ENCODE measurements at regions not wholly inside any gene's neighbourhood (a gene's known extent, or its start where the extent isn't known, plus 50 kb on each side); places are given as distances from the start of the nearest gene placed in this dataset.

DNA sequence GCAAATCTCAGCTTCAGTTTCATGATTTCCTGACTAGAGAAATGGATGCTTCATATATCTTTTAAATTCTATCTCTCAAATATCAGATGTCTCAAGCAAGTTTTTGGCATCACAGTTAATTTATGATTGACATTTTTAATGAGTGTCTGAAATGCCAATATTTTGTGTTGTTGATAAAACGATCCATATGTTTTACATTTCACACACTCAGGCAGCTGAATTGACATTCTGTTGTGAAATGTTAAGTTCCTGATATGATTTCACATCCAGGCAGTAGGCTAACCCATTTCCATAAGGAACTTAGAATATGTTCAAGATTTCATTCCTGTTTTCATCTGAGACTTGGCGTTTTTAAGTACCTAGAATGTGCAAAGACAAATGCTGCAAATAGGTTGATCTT is 650.6 kb downstream of the PCDH18 start:
- H3K9ac ChIP-seq (ENCODE audit: low read length) = no peak overlapping the region
- H3K4me2 ChIP-seq (ENCODE audit: low read length) = no peak overlapping the region
- ChIA-PET CTCF (no interaction called here), POLR2A (no interaction called here), RAD21 (ENCODE audit: low non-redundant PET in 1 of 2, low total read pairs in 2 of 2, uncharacterized antibody in 2 of 2, unreplicated experiment in 2 of 2) (no interaction called here)
- H3K9me3 ChIP-seq (ENCODE audit: control insufficient read depth in 1 of 2, insufficient read depth in 1 of 2, low read depth in 1 of 2, low read length in 2 of 2) = no peaks in the 10 kb centered on the region
- H3K9me2 ChIP-seq (ENCODE audit: insufficient read depth) = no peaks in the 10 kb centered on the region
- TF ChIP-seq ZNF274 (IDR thresholded peaks at IDR 0.05; ENCODE audit: low read depth, low read length) (no peak), POLR2AphosphoS5 (IDR thresholded peaks at IDR 0.05; ENCODE audit: low read depth, low read length) (no peak)
- H3K4me3 ChIP-seq (replicated peaks in 1 of 2; ENCODE audit: low read depth in 1 of 2, low read length in 2 of 2) = no peak overlapping the region
- DNase-seq (ENCODE audit: low read depth, low spot score) (no peak), ATAC-seq (no peak)
- intact Hi-C loops (cut with micrococcal nuclease) = no loop called here
- no peak overlapping the region for H2AFZ ChIP-seq (ENCODE audit: low read depth, low read length, poor library complexity, severe bottlenecking)
- no peaks in the 10 kb centered on the region for H3K27me3 ChIP-seq (ENCODE audit: insufficient read depth, low read length)
- no peaks in the 10 kb centered on the region for H3K36me3 ChIP-seq (ENCODE audit: control insufficient read depth in 1 of 2, insufficient read depth in 2 of 2, low read length in 2 of 2)
- H3K79me2 ChIP-seq (ENCODE audit: insufficient read depth, low read length) = no peaks in the 10 kb centered on the region
- no TSS peak for BruUV-seq (replicated peaks)
- no peaks in the 10 kb centered on the region for H3K4me1 ChIP-seq (ENCODE audit: control insufficient read depth in 1 of 2, insufficient read depth in 2 of 2, low read length in 2 of 2)
- no peak overlapping the region for H3K27ac ChIP-seq (ENCODE audit: low read depth, low read length)
- no peaks in the 10 kb centered on the region for H4K20me1 ChIP-seq (ENCODE audit: insufficient read depth)

DNA sequence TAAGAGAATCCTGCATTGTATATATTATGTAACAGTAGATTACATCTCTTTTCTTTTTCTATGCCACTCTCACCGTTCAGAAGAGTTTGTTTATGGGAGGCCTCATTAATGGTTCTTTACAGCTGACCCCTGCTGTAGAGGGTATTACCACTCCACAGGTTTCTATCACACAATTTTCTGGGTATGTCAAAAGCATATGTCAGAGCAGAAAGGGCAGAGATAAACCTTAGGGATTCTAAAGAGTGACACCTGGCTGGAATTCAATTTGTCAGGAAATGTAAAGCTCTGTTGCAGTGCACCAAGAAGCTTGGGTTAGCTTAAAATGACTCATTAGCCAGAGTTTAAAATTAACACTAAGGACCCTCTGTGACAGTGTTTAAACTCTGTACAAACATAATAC is 658.7 kb downstream of the PCDH18 start:
- no peak overlapping the region for H2AFZ ChIP-seq (ENCODE audit: low read depth, low read length, poor library complexity, severe bottlenecking)
- no peaks in the 10 kb centered on the region for H3K36me3 ChIP-seq (ENCODE audit: control insufficient read depth in 1 of 2, insufficient read depth in 2 of 2, low read length in 2 of 2)
- intact Hi-C loops (cut with micrococcal nuclease) = no loop called here
- ChIA-PET CTCF (interaction anchor here (0.6 to 0.9 kb wide), 2 partner anchors 10 kb away, joined by 3 read pairs; no protein-coding TSS in a partner anchor), RAD21 (ENCODE audit: low non-redundant PET in 1 of 2, low total read pairs in 2 of 2, uncharacterized antibody in 2 of 2, unreplicated experiment in 2 of 2) (no interaction called here), POLR2A (no interaction called here)
- no peak for DNase-seq (ENCODE audit: low read depth, low spot score)
- H3K27me3 ChIP-seq (ENCODE audit: insufficient read depth, low read length) = no peaks in the 10 kb centered on the region
- no peak overlapping the region for H3K4me2 ChIP-seq (ENCODE audit: low read length)
- no peak for TF ChIP-seq JUND (IDR thresholded peaks at IDR 0.05)
- TF ChIP-seq CTCF (IDR thresholded peaks at IDR 0.05 in 2 of 3, conservative IDR thresholded peaks at IDR 0.05 in 1 of 3; ENCODE audit: borderline replicate concordance in 1 of 3, insufficient read depth in 1 of 3, low read depth in 2 of 3, low read length in 2 of 3) = no peak
- TF ChIP-seq ELF1 (IDR thresholded peaks at IDR 0.05; ENCODE audit: borderline replicate concordance, low read depth) = no peak
- TF ChIP-seq EGR1 (IDR thresholded peaks at IDR 0.05; ENCODE audit: low read depth) = no peak
- TF ChIP-seq, protein P1, sequence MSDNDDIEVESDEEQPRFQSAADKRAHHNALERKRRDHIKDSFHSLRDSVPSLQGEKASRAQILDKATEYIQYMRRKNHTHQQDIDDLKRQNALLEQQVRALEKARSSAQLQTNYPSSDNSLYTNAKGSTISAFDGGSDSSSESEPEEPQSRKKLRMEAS (IDR thresholded peaks at IDR 0.05) = no peak
- no peak for TF ChIP-seq ZFX (IDR thresholded peaks at IDR 0.05)
- no peak for TF ChIP-seq EZH2phosphoT487 (IDR thresholded peaks at IDR 0.05; ENCODE audit: borderline replicate concordance)
- H3K4me3 ChIP-seq (replicated peaks in 1 of 2; ENCODE audit: low read depth in 1 of 2, low read length in 2 of 2) = no peak overlapping the region
- H3K27ac ChIP-seq (ENCODE audit: low read depth, low read length) = no peak overlapping the region
- H3K9me2 ChIP-seq (ENCODE audit: insufficient read depth) = no peaks in the 10 kb centered on the region
- no peak for ATAC-seq
- no peaks in the 10 kb centered on the region for H3K79me2 ChIP-seq (ENCODE audit: insufficient read depth, low read length)
- H3K4me1 ChIP-seq (ENCODE audit: control insufficient read depth in 1 of 2, insufficient read depth in 2 of 2, low read length in 2 of 2) = no peaks in the 10 kb centered on the region
- H3K9me3 ChIP-seq (ENCODE audit: control insufficient read depth in 1 of 2, insufficient read depth in 1 of 2, low read depth in 1 of 2, low read length in 2 of 2) = no peaks in the 10 kb centered on the region
- no peaks in the 10 kb centered on the region for H4K20me1 ChIP-seq (ENCODE audit: insufficient read depth)
- H3K9ac ChIP-seq (ENCODE audit: low read length) = no peak overlapping the region
- no TSS peak for BruUV-seq (replicated peaks)

Data from HCT116 (cell line).